ENCODE measurements at regions not wholly inside any gene's neighbourhood (a gene's known extent, or its start where the extent isn't known, plus 50 kb on each side); places are given as distances from the start of the nearest gene placed in this dataset.
"Not testable (repeated sequence)": the region's sequence is repeated elsewhere in the genome, so short reads cannot be mapped to it uniquely, and the experiment has no call there.

DNA sequence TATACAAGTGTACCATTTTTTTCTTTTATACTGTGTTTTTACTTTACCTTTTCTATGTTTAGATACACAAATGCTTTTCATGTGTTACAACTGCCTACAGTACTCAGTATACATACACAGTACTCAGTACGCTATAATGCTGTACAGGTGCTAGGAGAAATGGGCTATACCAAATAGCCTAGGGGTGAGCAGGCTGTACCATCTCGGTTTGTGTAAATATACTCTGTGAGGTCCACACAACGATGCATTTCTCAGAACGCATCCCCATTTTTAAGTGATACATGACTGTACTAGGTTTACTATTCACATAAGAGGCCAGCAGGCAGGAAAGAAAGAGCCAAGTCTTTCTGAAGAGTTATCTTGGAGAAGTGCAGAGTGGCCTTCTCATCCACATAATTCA, 426.4 kb upstream of the MTPN start:
- TF ChIP-seq CTCF (conservative IDR thresholded peaks at IDR 0.05), result no peak
- TF ChIP-seq ZFX (IDR thresholded peaks at IDR 0.05), result no peak
- no peak overlapping the region for H3K27ac ChIP-seq

DNA sequence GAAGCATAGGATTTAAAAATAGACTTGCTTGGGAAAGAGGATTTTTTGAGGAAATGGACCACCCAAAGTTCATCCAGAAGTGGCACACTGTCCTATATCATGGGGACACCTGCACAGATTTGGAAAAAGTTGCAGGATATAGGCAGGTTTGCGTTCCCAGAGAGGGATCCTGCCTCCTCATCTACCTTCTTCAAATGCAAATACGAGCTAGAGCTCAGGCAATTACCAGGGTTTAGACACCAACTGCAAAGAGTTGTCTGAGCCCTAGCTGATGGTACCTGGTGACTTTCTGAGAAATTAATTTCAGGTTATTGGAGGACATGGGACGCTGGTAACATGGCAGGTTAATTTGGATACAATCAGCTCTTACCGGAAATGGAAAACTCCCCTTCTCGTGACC, 423.7 kb upstream of the MTPN start:
- H3K27ac ChIP-seq, result no peak overlapping the region
- no peak for TF ChIP-seq CTCF (conservative IDR thresholded peaks at IDR 0.05)
- TF ChIP-seq ZFX (IDR thresholded peaks at IDR 0.05), result no peak

- H3K27ac ChIP-seq, result no peak overlapping the region
- no peak for TF ChIP-seq CTCF (conservative IDR thresholded peaks at IDR 0.05)
- TF ChIP-seq ZFX (IDR thresholded peaks at IDR 0.05), result no peak
These were observed 422.2 kb upstream of the MTPN start for GRCh38 chr7:136399385-136399784.

- TF ChIP-seq ZFX (IDR thresholded peaks at IDR 0.05) (no peak), CTCF (conservative IDR thresholded peaks at IDR 0.05) (no peak)
- no peak overlapping the region for H3K27ac ChIP-seq
These were observed 415.7 kb upstream of the MTPN start for GRCh38 chr7:136392856-136393255.

DNA sequence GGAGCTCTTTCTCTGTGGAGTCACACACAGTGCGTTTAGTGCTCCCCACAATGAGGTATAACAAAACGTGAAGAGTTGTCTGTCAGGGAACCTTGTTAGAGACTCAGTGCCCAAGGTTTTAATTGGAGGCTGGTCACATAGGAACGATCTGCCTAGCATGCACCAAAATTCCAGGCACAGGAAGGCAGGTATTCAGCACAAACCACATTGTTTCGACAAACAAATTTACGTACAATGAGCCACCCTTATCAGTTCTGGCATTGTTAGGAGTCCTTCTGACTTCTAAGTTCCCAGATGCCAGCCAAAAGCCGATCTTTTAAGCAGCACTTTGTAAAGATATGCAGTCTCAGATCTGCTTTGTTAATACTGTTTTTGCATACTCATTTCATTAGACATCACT, 414.2 kb upstream of the MTPN start:
- TF ChIP-seq ZFX (IDR thresholded peaks at IDR 0.05), result no peak
- no peak for TF ChIP-seq CTCF (conservative IDR thresholded peaks at IDR 0.05)

DNA sequence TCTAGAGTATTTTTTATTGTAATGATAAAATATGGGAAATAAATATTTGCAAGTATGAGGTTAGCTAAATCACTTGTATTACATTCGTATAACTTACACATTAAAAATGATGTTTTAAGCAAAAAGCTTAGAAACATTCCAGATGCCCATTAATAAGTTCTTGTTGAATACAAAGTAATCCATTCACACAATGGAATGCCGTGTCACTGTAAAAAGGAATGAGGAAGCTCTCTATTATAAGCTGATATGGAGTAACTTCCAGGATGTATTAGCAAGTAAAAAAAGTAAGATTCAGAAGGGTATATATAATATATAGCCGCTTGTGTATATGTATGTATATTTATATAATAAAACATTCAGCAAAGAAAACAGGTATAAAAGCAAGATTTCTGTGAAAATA, 412.8 kb upstream of the MTPN start:
- no peak overlapping the region for H3K27ac ChIP-seq
- TF ChIP-seq ZFX (IDR thresholded peaks at IDR 0.05) (no peak), CTCF (conservative IDR thresholded peaks at IDR 0.05) (no peak)

More for the DNA sequence above, 414.2 kb upstream of the MTPN start:
- no peak overlapping the region for H3K27ac ChIP-seq

- H3K27ac ChIP-seq, result no peak overlapping the region
- TF ChIP-seq ZFX (IDR thresholded peaks at IDR 0.05), result no peak
These were observed 409.7 kb upstream of the MTPN start for GRCh38 chr7:136386876-136387275.

DNA sequence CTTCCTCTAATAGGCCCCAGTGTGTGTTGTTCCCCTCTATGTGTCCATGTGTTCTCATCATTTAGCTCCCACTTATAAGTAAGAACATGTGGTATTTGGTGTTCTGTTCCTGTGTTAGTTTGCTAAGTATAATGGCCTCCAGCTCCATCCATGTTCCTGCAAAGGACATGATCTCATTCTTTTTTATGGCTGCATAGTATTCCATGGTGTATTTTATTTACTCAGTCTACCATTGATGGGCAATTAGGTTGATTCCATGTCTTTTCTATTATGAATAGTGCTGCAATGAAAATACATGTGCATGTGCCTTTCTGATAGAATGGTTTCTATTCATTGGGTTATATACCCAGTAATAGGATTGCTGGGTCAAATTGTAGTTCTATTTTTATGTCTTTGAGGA, 394.2 kb upstream of the MTPN start:
- not testable (repeated sequence) for H3K27ac ChIP-seq

DNA sequence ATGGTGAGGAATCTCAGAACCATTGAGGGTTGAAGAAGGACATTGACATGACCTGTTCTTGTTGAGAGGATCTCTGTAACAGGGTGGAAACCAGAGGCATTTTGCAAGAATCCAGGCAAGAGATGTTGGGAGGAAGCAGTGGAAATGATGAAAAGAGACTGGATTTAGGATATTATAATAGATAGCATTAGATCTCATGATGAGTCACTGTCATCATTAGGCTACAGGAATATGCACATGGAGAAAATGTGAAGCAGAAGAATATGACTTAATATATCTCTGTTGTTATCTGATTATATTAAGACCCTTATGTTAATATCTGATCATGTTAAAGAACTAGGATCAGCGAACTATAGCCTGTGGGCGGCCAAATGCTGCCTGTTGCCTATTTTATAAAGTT, 393.0 kb upstream of the MTPN start:
- H3K27ac ChIP-seq, result no peak overlapping the region
- TF ChIP-seq CTCF (conservative IDR thresholded peaks at IDR 0.05) (no peak), ZFX (IDR thresholded peaks at IDR 0.05) (no peak)

All from C4-2B (cell line).